Hepatocyte (in vitro differentiated cells): ENCODE measurements at regions not wholly inside any gene's neighbourhood (a gene's known extent, or its start where the extent isn't known, plus 50 kb on each side); places are given as distances from the start of the nearest gene placed in this dataset.

Experiments used
- EZH2 ChIP-seq: fragments of 200-600 bp; sonication (generic); IDR thresholded peaks from 2 replicates; pipeline ENCODE4 v1.6.1; 2016; ENCODE audit warnings: antibody characterized with exemption, mild to moderate bottlenecking, borderline replicate concordance
- EZH2phosphoT487 ChIP-seq: fragments of 200-600 bp; sonication (generic); IDR thresholded peaks from one replicate; pipeline ENCODE4 v1.6.1; 2018; ENCODE audit warnings: antibody characterized with exemption, mild to moderate bottlenecking, low read depth, moderate library complexity; ENCODE audit not compliant: unreplicated experiment, severe bottlenecking
- TF ChIP-seq, protein P1 (sequence below): fragments of 200-600 bp; sonication (generic); IDR thresholded peaks from 2 replicates; pipeline ENCODE4 v1.5.1; 2016; ENCODE audit warnings: antibody characterized with exemption, mild to moderate bottlenecking; ENCODE audit not compliant: poor library complexity

DNA sequence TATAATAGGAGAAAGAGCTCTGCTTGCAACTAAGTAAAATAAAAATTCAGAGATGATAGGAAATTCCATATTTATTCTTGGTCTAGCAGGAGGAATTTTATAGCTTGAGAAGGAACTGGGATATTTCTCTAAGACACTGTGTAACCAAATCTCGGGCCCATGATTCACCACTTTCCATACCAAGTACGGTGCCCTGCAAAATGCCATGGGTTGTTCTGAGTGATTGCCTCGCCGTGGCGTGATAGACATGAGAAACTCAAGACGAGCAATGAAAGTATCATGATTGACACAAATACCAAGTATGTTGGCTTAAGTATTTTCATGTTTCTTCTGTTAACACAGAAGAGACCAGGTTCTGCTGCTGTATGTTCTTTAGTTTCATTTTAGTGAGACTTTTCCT lies 167.2 kb downstream of the LMO4 start:
- TF ChIP-seq, protein P1, sequence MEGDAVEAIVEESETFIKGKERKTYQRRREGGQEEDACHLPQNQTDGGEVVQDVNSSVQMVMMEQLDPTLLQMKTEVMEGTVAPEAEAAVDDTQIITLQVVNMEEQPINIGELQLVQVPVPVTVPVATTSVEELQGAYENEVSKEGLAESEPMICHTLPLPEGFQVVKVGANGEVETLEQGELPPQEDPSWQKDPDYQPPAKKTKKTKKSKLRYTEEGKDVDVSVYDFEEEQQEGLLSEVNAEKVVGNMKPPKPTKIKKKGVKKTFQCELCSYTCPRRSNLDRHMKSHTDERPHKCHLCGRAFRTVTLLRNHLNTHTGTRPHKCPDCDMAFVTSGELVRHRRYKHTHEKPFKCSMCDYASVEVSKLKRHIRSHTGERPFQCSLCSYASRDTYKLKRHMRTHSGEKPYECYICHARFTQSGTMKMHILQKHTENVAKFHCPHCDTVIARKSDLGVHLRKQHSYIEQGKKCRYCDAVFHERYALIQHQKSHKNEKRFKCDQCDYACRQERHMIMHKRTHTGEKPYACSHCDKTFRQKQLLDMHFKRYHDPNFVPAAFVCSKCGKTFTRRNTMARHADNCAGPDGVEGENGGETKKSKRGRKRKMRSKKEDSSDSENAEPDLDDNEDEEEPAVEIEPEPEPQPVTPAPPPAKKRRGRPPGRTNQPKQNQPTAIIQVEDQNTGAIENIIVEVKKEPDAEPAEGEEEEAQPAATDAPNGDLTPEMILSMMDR, result no peak
- TF ChIP-seq EZH2 (no peak), EZH2phosphoT487 (no peak)
